ENCODE measurements at regions not wholly inside any gene's neighbourhood (a gene's known extent, or its start where the extent isn't known, plus 50 kb on each side); places are given as distances from the start of the nearest gene placed in this dataset.

DNA sequence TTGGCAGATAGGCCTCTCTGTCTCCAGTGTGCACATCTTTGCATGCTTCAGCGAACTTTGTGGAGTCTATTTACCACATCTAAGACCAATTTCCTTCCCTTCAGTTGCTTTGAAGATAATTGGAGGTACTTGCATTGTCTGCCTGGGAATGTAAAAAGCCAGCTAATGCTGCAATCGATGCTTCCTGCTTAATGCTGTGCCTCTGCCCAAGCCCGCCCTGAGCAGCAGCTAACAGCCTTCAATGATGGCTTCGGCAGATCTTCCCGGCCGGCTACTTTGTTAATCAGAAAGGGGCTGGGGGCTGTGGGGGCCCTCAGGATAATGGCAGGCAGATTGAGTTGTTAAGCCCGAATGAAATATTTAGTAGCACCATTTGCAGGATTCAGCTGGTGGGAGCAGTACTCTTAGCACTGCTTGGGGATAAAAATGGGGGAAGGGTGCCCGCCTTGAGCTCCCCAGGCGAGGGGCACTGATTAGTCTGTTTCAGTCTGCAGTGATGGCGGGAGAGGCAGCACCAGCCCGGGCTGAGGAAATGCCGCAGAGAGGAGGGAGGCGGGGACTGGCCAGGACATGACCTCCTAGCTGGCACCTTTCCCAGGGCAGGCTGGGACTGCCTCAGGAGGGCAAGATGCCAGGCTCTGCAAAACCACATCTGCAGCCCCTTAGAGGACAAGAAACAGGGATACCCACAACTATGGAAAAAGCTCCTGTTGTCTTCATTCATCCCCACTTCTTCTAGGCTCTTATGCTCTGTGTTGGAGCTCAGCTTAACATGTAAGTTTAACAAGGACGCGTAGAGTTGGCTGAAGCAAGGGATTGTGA lies 460.0 kb downstream of the BUD13 start:
- WGBS (ENCODE audit: low lambda C conversion rate) = 46% methylated on average over 15 of the region's 15 CpGs
- Histone ChIP-seq H3K27ac (ENCODE audit: extremely low read length, insufficient read depth, low read length) (no peak overlapping the region), H3K36me3 (replicated peaks in 1 of 2; ENCODE audit: control insufficient read depth in 1 of 2, insufficient read depth in 2 of 2, low read length in 2 of 2) (no peaks in the 10 kb centered on the region; a peak in 1 of 5 replicates), H3K9ac (ENCODE audit: insufficient read depth, low read depth, low read length) (no peak overlapping the region), H4K20me1 (ENCODE audit: insufficient read depth, low read length) (no peaks in the 10 kb centered on the region), H3K4me1 (ENCODE audit: insufficient read depth, low read length) (no peaks in the 10 kb centered on the region), H3K4me3 (replicated peaks in 1 of 3; ENCODE audit: insufficient read depth in 1 of 3, low read depth in 2 of 3, low read length in 3 of 3) (no peak overlapping the region), H3K27me3 (ENCODE audit: control insufficient read depth in 1 of 2, insufficient read depth in 2 of 2, low read length in 2 of 2) (no peaks in the 10 kb centered on the region), H3K79me2 (ENCODE audit: insufficient read depth, low read length) (no peaks in the 10 kb centered on the region), H2AFZ (ENCODE audit: low read length) (no peak overlapping the region), H3K4me2 (ENCODE audit: low read depth, low read length) (no peak overlapping the region), H3K9me3 (ENCODE audit: low read length) (no peaks in the 10 kb centered on the region)
- ATAC-seq (no peak), DNase-seq (ENCODE audit: low spot score) (no peak), FAIRE-seq (no peak)
- ChIA-PET CTCF (ENCODE audit: low intra/inter-chr PET ratio, low total read pairs) (no interaction called here), POLR2A (no interaction called here)
- no TSS peak for BruUV-seq (replicated peaks)
- TF ChIP-seq ZNF674 (CRISPR knock-in tag; IDR thresholded peaks at IDR 0.05; ENCODE audit: low read depth) (no peak), ZNF232 (CRISPR knock-in tag; IDR thresholded peaks at IDR 0.05; ENCODE audit: borderline replicate concordance) (no peak), NCOA5 (CRISPR knock-in tag; IDR thresholded peaks at IDR 0.05) (no peak)
- intact Hi-C loops (cut with micrococcal nuclease; ENCODE audit: unreplicated experiment) = no loop called here
- in situ Hi-C loops (cut with HindIII; ENCODE audit: extremely low pct_ligation_motif_present, low pct_unique_long_range_greater_than_20kb) = no loop called here

DNA sequence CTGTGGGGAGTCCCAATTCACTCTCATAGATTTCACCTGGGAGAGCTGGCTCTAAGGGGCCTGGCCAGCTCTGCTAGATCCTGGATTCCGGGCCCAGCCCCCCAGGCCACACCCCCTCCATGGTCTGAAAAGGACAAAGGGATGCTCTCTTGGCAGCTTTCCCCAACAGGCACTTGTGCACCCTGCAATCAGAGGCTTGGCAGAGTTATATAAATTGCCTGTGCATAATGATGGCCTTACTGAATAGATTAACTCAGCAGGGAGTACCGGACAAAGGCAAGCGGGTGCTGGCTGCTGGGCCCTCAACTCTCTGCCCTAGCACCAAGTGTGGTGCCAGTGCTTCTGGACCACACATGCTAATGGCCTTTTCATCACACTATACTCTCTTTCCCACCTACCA lies 461.6 kb downstream of the BUD13 start:
- H3K4me2 ChIP-seq (ENCODE audit: low read depth, low read length) = no peak overlapping the region
- ChIA-PET CTCF (ENCODE audit: low intra/inter-chr PET ratio, low total read pairs) (no interaction called here), POLR2A (no interaction called here)
- no peak overlapping the region for H2AFZ ChIP-seq (ENCODE audit: low read length)
- no peaks in the 10 kb centered on the region for H3K79me2 ChIP-seq (ENCODE audit: insufficient read depth, low read length)
- ATAC-seq (no peak), DNase-seq (ENCODE audit: low spot score) (no peak), FAIRE-seq (no peak)
- no peaks in the 10 kb centered on the region for H3K4me1 ChIP-seq (ENCODE audit: insufficient read depth, low read length)
- intact Hi-C loops (cut with micrococcal nuclease; ENCODE audit: unreplicated experiment) (no loop called here), in situ Hi-C loops (cut with HindIII; ENCODE audit: extremely low pct_ligation_motif_present, low pct_unique_long_range_greater_than_20kb) (no loop called here)
- no peaks in the 10 kb centered on the region for H4K20me1 ChIP-seq (ENCODE audit: insufficient read depth, low read length)
- no peaks in the 10 kb centered on the region for H3K9me3 ChIP-seq (ENCODE audit: low read length)
- no peak overlapping the region for H3K27ac ChIP-seq (ENCODE audit: extremely low read length, insufficient read depth, low read length)
- H3K9ac ChIP-seq (ENCODE audit: insufficient read depth, low read depth, low read length) = no peak overlapping the region
- H3K4me3 ChIP-seq (replicated peaks in 1 of 3; ENCODE audit: insufficient read depth in 1 of 3, low read depth in 2 of 3, low read length in 3 of 3) = no peak overlapping the region
- H3K36me3 ChIP-seq (replicated peaks in 1 of 2; ENCODE audit: control insufficient read depth in 1 of 2, insufficient read depth in 2 of 2, low read length in 2 of 2) = no peaks in the 10 kb centered on the region; a peak in 1 of 5 replicates
- H3K27me3 ChIP-seq (ENCODE audit: control insufficient read depth in 1 of 2, insufficient read depth in 2 of 2, low read length in 2 of 2) = no peaks in the 10 kb centered on the region
- no TSS peak for BruUV-seq (replicated peaks)
- WGBS (ENCODE audit: low lambda C conversion rate) = 100% methylated on average over 1 of the region's 3 CpGs
- TF ChIP-seq ZNF547 (CRISPR knock-in tag; IDR thresholded peaks at IDR 0.05) = no peak
- TF ChIP-seq, protein P1, sequence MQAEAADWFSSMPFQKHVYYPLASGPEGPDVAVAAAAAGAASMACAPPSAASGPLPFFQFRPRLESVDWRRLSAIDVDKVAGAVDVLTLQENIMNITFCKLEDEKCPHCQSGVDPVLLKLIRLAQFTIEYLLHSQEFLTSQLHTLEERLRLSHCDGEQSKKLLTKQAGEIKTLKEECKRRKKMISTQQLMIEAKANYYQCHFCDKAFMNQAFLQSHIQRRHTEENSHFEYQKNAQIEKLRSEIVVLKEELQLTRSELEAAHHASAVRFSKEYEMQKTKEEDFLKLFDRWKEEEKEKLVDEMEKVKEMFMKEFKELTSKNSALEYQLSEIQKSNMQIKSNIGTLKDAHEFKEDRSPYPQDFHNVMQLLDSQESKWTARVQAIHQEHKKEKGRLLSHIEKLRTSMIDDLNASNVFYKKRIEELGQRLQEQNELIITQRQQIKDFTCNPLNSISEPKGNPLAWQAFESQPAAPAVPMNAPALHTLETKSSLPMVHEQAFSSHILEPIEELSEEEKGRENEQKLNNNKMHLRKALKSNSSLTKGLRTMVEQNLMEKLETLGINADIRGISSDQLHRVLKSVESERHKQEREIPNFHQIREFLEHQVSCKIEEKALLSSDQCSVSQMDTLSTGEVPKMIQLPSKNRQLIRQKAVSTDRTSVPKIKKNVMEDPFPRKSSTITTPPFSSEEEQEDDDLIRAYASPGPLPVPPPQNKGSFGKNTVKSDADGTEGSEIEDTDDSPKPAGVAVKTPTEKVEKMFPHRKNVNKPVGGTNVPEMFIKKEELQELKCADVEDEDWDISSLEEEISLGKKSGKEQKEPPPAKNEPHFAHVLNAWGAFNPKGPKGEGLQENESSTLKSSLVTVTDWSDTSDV (CRISPR knock-in tag; IDR thresholded peaks at IDR 0.05) = no peak
- TF ChIP-seq, protein P2, sequence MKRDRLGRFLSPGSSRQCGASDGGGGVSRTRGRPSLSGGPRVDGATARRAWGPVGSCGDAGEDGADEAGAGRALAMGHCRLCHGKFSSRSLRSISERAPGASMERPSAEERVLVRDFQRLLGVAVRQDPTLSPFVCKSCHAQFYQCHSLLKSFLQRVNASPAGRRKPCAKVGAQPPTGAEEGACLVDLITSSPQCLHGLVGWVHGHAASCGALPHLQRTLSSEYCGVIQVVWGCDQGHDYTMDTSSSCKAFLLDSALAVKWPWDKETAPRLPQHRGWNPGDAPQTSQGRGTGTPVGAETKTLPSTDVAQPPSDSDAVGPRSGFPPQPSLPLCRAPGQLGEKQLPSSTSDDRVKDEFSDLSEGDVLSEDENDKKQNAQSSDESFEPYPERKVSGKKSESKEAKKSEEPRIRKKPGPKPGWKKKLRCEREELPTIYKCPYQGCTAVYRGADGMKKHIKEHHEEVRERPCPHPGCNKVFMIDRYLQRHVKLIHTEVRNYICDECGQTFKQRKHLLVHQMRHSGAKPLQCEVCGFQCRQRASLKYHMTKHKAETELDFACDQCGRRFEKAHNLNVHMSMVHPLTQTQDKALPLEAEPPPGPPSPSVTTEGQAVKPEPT (CRISPR knock-in tag; IDR thresholded peaks at IDR 0.05; ENCODE audit: low read depth) = no peak
- no peak for TF ChIP-seq KLF9 (CRISPR knock-in tag; IDR thresholded peaks at IDR 0.05; ENCODE audit: low read depth)

Data from HepG2 (cell line).